ENCODE measurements at regions not wholly inside any gene's neighbourhood (a gene's known extent, or its start where the extent isn't known, plus 50 kb on each side); places are given as distances from the start of the nearest gene placed in this dataset.

DNA sequence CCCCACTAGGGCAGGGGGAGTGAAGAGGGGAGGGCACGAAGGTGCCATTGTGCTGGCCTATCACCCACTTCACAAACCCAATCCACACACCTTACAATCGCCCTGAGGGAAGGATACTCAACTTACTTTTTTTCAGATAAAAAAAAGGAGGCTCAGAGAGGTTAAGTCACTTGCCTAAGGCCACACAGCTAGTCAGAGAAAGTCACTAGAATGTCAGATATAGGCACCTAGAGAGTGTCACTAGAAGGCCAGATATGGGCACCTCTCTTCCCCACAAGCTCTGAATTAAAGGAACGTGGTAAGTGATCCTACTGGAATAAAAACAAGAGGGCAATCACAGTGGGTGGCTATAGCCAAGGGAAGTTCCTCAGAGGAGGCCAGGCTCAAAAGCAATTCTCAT is 204.5 kb upstream of the ASIC2 start:
- intact Hi-C loops (cut with DNase I) = loop anchor here in 1 of 2 donors (10.0 kb wide), 1 partner anchor 57 kb away; no protein-coding TSS in a partner anchor
- Histone ChIP-seq H3K9me3 (no peaks in the 10 kb centered on the region), H3K4me1 (no peaks in the 10 kb centered on the region), H3K27me3 (no peaks in the 10 kb centered on the region), H3K36me3 (no peaks in the 10 kb centered on the region), H3K4me3 (no peak overlapping the region), H3K27ac (no peak overlapping the region)
- ATAC-seq (no peak), DNase-seq (no peak)
- TF ChIP-seq, protein P1, sequence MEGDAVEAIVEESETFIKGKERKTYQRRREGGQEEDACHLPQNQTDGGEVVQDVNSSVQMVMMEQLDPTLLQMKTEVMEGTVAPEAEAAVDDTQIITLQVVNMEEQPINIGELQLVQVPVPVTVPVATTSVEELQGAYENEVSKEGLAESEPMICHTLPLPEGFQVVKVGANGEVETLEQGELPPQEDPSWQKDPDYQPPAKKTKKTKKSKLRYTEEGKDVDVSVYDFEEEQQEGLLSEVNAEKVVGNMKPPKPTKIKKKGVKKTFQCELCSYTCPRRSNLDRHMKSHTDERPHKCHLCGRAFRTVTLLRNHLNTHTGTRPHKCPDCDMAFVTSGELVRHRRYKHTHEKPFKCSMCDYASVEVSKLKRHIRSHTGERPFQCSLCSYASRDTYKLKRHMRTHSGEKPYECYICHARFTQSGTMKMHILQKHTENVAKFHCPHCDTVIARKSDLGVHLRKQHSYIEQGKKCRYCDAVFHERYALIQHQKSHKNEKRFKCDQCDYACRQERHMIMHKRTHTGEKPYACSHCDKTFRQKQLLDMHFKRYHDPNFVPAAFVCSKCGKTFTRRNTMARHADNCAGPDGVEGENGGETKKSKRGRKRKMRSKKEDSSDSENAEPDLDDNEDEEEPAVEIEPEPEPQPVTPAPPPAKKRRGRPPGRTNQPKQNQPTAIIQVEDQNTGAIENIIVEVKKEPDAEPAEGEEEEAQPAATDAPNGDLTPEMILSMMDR (IDR thresholded peaks at IDR 0.05) = no peak

DNA sequence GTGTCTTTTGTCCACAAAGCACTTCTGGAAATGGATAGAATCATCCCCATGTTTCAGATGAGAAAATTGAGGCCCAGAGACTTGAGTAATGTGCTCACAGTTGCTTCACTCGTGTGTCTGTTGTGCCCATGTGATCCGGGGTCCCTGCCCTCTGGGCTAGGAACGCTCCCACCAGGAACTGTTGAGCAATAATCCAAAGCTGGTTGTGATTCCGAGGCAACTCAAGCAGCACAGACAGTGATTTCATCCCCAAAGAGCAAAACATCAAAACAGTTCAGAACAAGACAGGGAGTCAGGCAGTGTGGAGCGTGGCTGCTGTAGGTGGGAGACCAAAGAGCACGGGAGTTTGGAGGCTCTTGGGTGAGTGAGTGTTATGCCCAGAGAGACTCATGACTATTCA is 205.0 kb upstream of the ASIC2 start:
- TF ChIP-seq, protein P1 (IDR thresholded peaks at IDR 0.05) = no peak
- DNase-seq = peak in 1 of 4 donors; percentile 28
- Histone ChIP-seq H3K36me3 (no peaks in the 10 kb centered on the region), H3K27me3 (no peaks in the 10 kb centered on the region), H3K9me3 (no peaks in the 10 kb centered on the region), H3K4me3 (no peak overlapping the region), H3K4me1 (no peaks in the 10 kb centered on the region), H3K27ac (no peak overlapping the region)
- peak; percentile 30 for ATAC-seq
- intact Hi-C loops (cut with DNase I) = loop anchor here in 1 of 2 donors (10.0 kb wide), 1 partner anchor 57 kb away; no protein-coding TSS in a partner anchor

DNA sequence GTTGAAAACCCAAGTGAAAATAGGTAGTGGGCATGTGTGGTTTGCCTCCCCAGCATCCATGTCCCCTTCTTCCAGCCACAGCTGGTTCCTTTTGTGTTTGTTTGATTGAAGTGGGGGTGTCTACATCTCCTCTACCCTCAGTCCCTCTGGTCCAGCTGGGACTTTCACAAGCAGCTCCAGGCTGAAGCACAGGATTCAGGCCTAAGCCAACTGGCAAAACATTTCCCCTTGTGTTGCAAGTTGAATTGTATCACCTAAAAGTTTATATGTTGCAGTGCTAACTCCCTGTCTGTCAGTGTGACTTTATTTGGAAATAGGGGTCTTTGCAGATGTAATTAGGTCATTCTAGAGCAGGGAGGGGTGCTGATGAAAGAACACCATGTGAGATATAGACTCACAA is 205.9 kb upstream of the ASIC2 start:
- Histone ChIP-seq H3K4me3 (no peak overlapping the region), H3K4me1 (no peaks in the 10 kb centered on the region), H3K36me3 (no peaks in the 10 kb centered on the region), H3K9me3 (no peaks in the 10 kb centered on the region), H3K27ac (no peak overlapping the region), H3K27me3 (no peaks in the 10 kb centered on the region)
- TF ChIP-seq, protein P1 (IDR thresholded peaks at IDR 0.05) = no peak
- DNase-seq = peak in 1 of 4 donors; percentile 71
- ATAC-seq = no peak
- intact Hi-C loops (cut with DNase I) = loop anchor here in 1 of 2 donors (10.0 kb wide), 1 partner anchor 56 kb away; no protein-coding TSS in a partner anchor

DNA sequence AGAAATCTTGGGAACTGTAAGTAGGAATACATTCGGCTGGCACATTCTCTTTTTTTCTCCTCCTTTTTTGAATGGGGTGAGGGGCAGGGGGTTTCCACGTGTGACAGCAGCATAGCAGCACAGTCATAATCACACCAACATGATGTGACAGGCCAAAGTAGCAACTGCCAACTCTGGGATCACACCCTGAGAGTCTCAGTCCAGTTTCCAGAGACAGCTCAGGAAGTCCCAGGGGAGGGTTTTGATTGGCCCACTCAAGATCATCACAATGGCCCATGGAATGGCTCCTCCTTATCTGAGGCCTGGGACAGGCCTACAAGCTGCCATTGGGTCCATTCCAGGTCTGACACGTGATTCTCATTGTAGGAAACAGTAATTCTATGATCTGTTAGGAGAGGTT is 207.1 kb upstream of the ASIC2 start:
- Histone ChIP-seq H3K4me1 (no peaks in the 10 kb centered on the region), H3K27me3 (no peaks in the 10 kb centered on the region), H3K36me3 (no peaks in the 10 kb centered on the region), H3K4me3 (no peak overlapping the region), H3K9me3 (no peaks in the 10 kb centered on the region), H3K27ac (no peak overlapping the region)
- TF ChIP-seq, protein P1 (IDR thresholded peaks at IDR 0.05) = no peak
- DNase-seq = peak in 2 of 4 donors; percentile 42 to 81
- intact Hi-C loops (cut with DNase I) = no loop called here
- no peak for ATAC-seq

DNA sequence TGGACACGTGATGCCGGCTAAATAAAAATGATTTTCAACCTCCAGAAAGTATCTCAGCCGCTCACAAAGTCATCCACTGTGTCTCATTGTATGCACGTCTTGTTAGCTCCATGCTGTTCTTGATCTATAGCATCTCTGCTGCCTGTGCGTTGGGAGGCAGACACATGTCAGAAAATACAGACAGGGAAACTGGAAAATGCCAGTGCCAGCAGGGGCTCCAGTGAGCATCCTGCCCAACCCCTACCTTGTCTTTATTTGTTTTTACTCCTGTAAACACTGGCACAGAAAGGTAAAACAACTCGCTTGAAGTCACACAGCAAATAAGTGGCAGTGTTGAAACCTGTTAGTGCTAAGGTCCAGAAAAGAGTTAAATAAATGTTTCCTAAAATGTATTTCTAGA is 208.1 kb upstream of the ASIC2 start:
- H3K36me3 ChIP-seq = no peaks in the 10 kb centered on the region
- H3K27ac ChIP-seq = no peak overlapping the region
- intact Hi-C loops (cut with DNase I) = no loop called here
- H3K4me3 ChIP-seq = no peak overlapping the region
- no peaks in the 10 kb centered on the region for H3K4me1 ChIP-seq
- no peak for ATAC-seq
- no peaks in the 10 kb centered on the region for H3K27me3 ChIP-seq
- TF ChIP-seq, protein P1 (IDR thresholded peaks at IDR 0.05) = no peak
- H3K9me3 ChIP-seq = no peaks in the 10 kb centered on the region
- DNase-seq = no peak

Data from left lung (tissue), 4 donors.